ENCODE measurements at regions not wholly inside any gene's neighbourhood (a gene's known extent, or its start where the extent isn't known, plus 50 kb on each side); places are given as distances from the start of the nearest gene placed in this dataset.

- FAIRE-seq (no peak), DNase-seq (ENCODE audit: low read depth, low spot score) (no peak)
- no peak overlapping the region for H3K4me3 ChIP-seq (replicated peaks in 1 of 3; ENCODE audit: insufficient read depth in 1 of 3, low read depth in 1 of 3, low read length in 3 of 3)
- H3K36me3 ChIP-seq (ENCODE audit: control insufficient read depth in 2 of 2, extremely low read depth in 1 of 2, insufficient read depth in 2 of 2, low read length in 2 of 2), result no peaks in the 10 kb centered on the region
- H3K9ac ChIP-seq (replicated peaks; ENCODE audit: extremely low read depth, insufficient read depth, low read length), result no peak overlapping the region
- no peak overlapping the region for H2AFZ ChIP-seq (ENCODE audit: low read depth, low read length)
- H3K9me3 ChIP-seq (replicated peaks; ENCODE audit: control insufficient read depth, insufficient read depth, low read length), result no peaks in the 10 kb centered on the region
- no peak overlapping the region for H3K27ac ChIP-seq (ENCODE audit: insufficient read depth, low read depth, low read length)
- TF ChIP-seq JUN (IDR thresholded peaks at IDR 0.05; ENCODE audit: borderline replicate concordance, insufficient read depth, insufficient read length, low read depth) (no peak), EZH2 (IDR thresholded peaks at IDR 0.05; ENCODE audit: borderline replicate concordance, low read depth, low read length, severe bottlenecking) (no peak), FOS (IDR thresholded peaks at IDR 0.05; ENCODE audit: borderline replicate concordance, insufficient read depth, low read length) (no peak), GATA2 (IDR thresholded peaks at IDR 0.05; ENCODE audit: insufficient read depth, insufficient read length, low read depth, low read length) (no peak), POLR2A (IDR thresholded peaks at IDR 0.05; ENCODE audit: low read depth, low read length) (no peak), CTCF (IDR thresholded peaks at IDR 0.05; ENCODE audit: extremely low read depth in 1 of 2, insufficient read depth in 1 of 2, low read depth in 1 of 2, low read length in 2 of 2) (no peak), MYC (IDR thresholded peaks at IDR 0.05; ENCODE audit: low read depth, low read length) (no peak), POLR2AphosphoS5 (IDR thresholded peaks at IDR 0.05; ENCODE audit: insufficient read depth, low read depth, low read length) (no peak)
- TF ChIP-seq, protein P1, sequence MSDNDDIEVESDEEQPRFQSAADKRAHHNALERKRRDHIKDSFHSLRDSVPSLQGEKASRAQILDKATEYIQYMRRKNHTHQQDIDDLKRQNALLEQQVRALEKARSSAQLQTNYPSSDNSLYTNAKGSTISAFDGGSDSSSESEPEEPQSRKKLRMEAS (IDR thresholded peaks at IDR 0.05; ENCODE audit: insufficient read depth, insufficient read length), result no peak
- no peaks in the 10 kb centered on the region for H3K4me1 ChIP-seq (ENCODE audit: control insufficient read depth, extremely low read depth, insufficient read depth, low read length)
- ChIA-PET POLR2A (no interaction called here), CTCF (no interaction called here)
- H3K79me2 ChIP-seq (ENCODE audit: control insufficient read depth, insufficient read depth, low read length), result no peaks in the 10 kb centered on the region
- dilution Hi-C loops (cut with MboI; ENCODE audit: extremely low pct_ligation_motif_present, low sequenced_read_pairs) (no loop called here), intact Hi-C loops (cut with micrococcal nuclease) (no loop called here)
- BruUV-seq (replicated peaks), result no TSS peak
- H3K27me3 ChIP-seq (ENCODE audit: control insufficient read depth in 2 of 2, insufficient read depth in 2 of 2, low read length in 2 of 2), result no peaks in the 10 kb centered on the region
- H3K4me2 ChIP-seq (ENCODE audit: insufficient read depth, low read length), result no peak overlapping the region
- H4K20me1 ChIP-seq (replicated peaks; ENCODE audit: control insufficient read depth, extremely low read depth, insufficient read depth, low read length), result no peaks in the 10 kb centered on the region
- H3K9me1 ChIP-seq (replicated peaks; ENCODE audit: control insufficient read depth, extremely low read depth, insufficient read depth, low read length), result no peaks in the 10 kb centered on the region
Measured at GRCh38 chr16:19974607-19975006, 90.0 kb upstream of the GPRC5B start.

Data from endothelial cell of umbilical vein (primary cell).